GM18867 (cell line): ENCODE measurements at regions not wholly inside any gene's neighbourhood (a gene's known extent, or its start where the extent isn't known, plus 50 kb on each side); places are given as distances from the start of the nearest gene placed in this dataset.
"Not testable (repeated sequence)": the region's sequence is repeated elsewhere in the genome, so short reads cannot be mapped to it uniquely, and the experiment has no call there.

Experiments
- ATAC-seq: cut with Tn5 transposase; IDR thresholded peaks from one replicate; pipeline ENCODE4 v1.9.1; 2021; ENCODE audit warnings: mild to moderate bottlenecking, moderate library complexity; ENCODE audit not compliant: unreplicated experiment

DNA sequence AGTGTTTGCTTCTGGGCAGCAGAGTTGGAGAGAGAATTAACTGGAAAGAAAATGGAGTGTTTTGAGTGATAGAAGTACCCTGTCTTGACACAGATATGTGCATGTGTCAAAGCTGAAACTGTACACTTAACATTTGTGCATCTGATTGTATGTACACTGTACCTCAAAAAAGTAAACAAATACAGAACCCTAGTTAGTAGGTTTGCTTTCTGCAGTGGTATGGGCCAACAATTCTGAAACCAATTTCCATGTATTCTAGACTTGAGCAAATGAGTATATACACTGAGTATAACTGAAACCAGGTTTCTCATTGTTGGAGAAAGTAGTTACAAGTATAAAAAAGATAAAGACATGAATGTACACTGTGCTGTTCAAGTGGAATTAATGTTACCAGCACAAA, 52.4 kb downstream of the ELAPOR2 start:
- ATAC-seq, result no peak

DNA sequence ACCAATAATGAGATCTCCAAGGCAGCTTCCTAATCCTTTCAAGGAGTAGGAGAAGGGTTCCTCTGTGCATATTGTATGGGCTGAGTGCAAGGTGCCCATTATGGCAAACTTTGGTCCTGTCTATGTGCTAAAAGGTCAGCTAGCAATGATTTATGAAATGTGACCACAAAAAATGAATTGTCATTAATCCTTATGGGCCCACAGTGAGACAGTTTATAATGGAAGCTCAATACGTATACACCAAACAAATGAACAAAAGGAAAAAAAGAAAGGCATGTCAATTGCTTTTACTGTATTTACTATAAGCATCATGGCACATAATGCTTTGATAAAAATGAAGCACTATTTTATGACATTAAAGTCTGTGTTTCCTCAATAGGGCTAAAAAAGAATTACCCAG, 54.5 kb downstream of the ELAPOR2 start:
- no peak for ATAC-seq

DNA sequence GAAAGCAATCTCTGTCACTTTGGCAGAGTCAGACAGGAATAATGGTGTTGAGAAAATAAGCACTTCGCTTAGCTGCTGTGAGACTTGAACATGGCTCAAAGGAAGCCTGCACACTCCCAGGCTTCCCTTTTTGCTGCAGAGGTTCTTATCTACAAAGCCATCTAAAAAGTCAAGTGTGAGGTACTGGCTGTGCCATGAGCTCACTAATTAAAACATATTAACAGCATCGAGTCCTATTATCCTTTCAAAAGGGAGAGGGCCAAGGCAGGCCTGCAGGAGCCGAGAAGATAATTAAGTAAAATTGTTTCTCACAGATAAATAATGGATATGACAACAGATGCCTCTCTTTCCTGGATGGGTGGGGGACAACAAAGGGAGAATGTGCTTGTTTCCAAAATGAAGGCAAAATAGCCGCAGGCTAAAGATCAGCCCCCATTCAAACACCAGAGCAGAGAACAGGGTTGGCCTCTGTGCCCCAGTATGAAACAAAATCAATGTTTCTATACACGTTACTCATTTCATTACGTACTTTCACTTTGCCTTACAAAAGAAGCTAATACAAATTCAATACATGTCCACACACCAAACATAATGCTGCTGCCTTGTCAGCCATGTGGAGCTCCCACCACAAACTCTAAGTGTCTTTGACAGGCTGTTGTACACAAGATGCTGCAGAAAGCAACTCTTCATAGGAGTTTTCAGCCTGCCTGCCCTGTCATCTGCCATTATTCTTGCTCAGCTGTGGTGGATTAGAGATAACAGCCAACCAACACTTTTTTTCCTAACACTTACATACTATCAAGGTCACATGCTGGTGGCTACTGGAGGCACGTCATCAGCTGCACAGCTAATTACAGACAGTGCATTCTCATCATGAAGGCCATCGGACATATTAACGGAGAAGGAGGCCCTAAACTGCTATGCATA, 55.3 kb downstream of the ELAPOR2 start:
- peak; percentile 84 for ATAC-seq

DNA sequence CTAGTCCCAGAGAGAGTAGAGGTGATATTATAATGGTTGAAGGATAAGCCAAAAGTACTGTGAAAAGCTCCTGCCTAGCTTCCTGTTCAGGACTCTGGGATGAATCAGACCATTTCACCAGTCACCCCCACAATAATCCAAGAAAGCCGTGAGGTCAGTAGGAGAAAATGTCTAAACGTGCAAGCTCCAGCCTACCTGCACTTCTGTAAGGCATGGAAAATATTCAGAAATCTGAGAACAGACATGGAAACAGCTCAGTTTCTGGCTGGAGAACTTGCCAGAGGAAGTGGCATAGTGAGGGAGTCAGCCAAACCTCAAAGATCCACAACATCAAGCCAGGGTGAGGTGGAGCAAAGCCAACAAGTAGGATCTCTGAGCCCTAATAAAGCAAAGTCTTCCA, 58.2 kb downstream of the ELAPOR2 start:
- no peak for ATAC-seq

DNA sequence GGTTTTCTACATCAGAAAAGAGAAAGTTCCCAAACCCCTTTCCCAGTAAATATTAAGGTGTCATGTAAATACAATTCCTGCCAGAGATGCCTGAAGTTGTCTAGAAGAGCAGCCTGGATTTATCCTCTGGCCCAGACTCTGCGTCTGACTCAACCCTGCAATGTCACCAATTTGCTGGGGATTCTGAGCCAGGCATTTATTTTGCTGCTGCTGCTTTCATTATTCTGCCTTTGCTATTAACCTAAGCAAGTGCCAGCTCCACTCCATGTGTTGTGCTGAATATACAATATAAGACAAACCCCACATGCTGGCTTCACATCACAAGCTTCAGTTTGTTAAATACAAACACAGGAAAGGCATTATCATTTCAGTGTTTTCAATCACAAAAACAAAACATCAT, 59.1 kb downstream of the ELAPOR2 start:
- ATAC-seq, result no peak

DNA sequence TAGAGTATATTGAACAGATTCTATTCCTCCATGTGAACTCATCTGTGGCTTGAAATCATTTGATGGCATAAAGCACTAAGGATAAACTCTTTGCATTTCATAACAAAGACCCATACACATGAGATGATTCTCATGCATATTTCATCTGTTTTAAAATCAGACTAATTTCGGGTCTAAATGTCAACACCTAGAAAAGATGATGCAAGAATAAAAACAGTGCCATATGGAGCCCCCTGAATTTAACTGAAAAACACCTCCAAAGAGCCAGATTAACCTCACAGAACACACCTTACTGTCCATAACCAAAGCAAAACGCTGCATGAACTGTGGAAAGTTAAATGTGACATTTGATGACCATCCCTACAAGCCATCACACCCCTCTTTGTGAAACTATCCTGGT, 59.7 kb downstream of the ELAPOR2 start:
- no peak for ATAC-seq

DNA sequence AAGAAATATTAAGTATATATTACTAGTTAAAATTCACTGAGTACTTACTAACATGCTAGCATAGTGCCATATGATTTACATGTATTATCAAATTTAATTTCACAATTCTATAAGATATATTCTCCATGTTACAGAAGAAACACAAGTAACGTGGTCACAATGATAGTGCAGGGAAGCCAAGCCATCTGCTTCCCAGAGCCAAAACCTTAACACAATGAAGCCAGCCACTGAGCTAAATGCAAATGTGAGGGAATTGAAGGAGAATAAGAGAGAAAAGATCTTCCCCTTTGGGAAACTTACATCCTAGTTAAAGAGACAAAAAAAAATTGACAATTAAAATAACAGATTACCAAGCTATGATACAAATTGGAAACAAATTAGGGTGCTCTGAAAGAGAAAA, 63.6 kb downstream of the ELAPOR2 start:
- no peak for ATAC-seq

DNA sequence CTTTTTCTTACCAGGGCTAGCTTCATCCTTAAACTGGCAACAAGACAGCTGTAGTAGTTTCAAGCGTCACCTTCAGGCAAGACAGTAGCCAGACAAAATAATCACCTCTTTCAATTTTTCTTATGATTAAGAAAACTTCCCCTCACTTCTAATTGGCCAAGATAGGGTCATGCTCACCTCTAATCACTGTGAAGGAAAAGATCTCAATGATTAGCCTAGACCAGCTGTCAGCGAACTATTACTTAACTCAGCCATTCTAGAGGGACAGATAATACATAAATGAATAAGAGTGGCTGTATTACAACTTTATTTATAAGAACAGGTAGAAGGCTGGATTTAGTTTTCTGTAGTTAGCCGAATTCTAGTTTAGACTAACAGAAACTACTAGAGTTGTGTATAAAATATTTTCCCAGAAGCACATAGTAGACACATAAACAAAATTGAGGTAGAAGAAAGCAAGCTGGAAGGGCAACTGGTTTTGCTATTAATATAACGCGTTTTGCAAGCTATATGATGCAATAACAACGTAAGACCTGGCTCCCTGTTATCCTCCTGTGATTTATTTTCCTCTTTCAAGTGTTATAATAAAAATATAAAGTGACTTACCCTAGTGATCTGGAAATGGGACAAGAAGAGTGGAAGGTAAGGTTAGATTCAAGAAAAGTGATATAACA, 64.3 kb downstream of the ELAPOR2 start:
- no peak for ATAC-seq

DNA sequence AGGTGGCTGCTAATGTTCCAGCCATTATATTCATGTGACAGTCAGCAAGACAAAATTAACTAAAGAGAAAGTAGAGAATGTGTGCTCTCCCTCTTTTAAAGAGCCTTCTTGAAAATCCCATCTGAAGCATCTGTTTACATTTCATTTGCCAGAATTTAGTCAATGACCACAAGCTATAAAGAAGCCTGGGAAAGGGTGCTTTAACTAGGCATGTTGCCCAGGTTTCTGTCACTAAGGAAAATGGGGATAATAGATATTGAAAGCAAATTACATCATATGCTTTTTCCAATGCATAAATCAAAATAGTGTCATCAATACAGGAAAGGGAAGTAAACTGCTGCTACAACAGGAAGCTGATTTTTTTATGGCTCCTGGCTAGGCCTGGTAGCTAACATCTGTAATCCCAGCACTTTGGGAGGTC, 67.7 kb downstream of the ELAPOR2 start:
- ATAC-seq, result no peak

DNA sequence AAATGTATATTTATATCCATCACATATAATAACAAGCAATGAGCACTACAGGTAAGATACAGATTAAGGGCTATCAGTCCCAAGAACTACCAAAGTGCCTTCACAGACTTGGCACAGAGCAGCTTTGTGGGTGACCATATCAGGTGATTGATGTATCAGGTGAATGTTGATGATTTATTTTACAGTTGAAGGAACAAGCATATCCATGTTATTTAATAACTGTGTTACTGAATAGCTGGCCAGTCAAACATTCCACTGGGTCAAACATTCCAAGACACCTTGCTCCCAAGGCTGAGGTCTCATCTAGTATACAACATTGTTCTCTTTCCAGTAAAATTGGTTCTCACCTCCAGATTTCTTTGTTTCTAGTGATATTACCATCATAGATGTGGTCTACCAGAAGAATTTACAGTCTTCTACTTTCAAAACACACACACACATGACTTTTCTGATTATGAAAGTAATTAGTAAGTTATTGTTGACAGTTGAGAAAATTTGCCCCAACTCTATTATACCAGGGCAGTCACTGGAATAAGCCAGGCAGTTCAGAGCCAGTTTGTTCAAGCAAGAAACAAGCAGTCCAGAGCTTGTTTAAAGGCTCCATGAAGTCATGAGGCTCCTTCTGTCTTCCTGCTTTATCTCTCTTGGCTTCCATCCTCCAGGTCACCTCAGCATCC, 68.2 kb downstream of the ELAPOR2 start:
- ATAC-seq, result peak; percentile 87

DNA sequence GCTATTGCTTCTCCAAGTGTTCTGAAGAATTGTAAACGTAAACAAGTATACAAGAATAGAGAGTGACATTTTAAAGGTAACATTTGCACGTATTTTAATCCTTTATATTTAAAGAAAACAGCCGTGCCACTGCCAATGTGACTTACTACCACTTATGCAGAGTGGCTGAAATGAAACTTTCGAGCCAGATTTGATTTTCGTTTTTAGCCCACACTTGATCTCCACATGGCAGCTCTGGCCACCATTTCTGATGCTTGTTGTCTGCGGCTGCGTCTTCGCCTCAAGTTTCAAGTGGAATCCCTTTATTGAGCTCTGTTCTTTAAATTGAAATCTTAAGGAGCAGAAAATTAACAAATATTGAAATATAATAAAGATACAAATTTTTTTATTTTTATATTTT, 70.0 kb downstream of the ELAPOR2 start:
- ATAC-seq, result no peak

DNA sequence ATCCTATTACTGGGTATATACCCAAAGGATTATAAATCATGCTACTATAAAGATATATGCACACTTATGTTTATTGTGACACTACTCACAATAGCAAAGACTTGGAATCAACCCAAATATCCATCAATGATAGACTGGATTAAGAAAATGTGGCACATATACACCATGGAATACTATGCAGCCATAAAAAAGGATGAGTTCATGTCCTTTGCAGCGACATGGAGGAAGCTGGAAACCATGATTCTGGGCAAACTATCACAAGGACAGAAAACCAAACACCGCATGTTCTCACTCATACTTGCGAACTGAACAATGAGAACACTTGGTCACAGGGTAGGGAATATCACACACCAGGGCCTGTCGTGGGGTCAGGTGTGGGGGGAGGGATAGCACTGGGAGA, 71.6 kb downstream of the ELAPOR2 start:
- not testable (repeated sequence) for ATAC-seq

DNA sequence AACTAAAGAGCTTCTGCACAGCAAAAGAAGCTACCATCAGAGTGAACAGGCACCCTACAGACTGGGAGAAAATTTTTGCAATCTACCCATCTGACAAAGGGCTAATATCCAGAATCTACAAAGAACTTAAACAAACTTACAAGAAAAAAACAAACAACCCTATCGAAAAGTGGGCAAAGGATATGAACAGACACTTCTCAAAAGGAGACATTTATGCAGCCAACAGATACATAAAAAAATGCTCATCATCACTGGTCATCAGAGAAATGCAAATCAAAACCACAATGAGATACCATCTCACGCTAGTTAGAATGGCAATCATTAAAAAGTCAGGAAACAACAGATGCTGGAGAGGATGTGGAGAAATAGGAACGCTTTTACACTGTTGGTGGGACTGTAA, 72.1 kb downstream of the ELAPOR2 start:
- not testable (repeated sequence) for ATAC-seq

DNA sequence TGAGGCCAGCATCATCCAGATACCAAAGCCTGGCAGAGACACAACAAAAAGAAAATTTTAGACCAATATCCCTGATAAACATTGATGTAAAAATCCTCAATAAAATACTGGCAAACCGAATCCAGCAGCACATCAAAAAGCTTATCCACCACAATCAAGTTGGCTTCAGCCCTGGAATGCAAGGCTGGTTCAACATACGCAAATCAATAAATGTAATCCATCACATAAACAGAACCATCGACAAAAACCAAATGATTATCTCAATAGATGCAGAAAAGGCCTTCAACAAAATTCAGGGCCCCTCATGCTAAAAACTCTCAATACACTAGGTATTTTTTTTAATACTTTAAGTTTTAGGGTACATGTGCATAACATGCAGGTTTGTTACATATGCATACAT, 74.1 kb downstream of the ELAPOR2 start:
- ATAC-seq, result not testable (repeated sequence)

DNA sequence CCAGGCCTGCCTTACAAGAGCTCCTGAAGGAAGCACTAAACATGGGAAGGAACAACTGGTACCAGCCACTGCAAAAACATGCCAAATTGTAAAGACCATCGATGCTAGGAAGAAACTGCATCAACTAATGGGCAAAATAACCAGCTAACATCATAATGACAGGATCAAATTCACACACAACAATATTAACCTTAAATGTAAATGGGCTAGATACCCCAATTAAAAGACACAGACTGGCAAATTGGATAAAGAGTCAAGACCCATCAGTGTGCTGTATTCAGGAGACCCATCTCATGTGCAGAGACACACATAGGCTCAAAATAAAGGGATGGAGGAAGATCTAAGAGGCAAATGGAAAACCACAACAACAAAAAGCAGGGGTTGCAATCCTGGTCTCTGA, 75.8 kb downstream of the ELAPOR2 start:
- not testable (repeated sequence) for ATAC-seq

DNA sequence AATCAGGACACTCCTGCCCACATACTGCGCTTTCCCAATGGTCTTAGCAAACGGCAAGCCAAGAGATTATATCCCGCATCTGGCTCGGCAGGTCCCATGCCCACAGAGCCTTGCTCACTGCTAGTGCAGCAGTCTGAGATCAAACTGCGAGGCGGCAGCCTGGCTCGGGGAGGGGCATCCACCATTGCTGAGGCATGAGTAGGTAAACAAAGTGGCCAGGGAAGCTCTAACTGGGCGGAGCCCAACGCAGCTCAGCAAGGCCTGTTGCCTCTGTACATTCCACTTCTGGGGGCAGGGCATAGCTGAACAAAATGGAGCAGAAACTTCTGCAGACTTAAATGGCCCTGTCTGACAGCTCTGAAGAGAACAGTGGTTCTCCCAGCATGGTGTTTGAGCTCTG, 77.5 kb downstream of the ELAPOR2 start:
- not testable (repeated sequence) for ATAC-seq

DNA sequence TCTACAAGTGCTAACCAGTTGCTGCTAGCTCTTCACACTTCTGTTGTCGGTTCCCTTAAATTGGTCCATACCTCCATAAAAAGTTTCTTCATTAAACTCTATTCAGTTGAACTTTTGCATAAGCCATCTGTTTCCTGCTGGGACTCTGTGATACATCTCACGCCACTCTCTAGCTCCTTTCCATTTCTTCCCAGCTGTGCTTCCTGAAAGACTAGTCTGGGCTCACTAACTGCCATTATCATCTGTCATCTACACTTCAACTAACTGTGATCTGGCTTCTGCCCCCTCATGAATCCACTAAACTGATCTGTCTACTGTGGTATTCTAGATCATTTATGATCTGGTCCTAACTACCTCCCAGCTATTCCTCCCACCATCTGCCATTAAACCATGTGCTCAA, 78.3 kb downstream of the ELAPOR2 start:
- no peak for ATAC-seq

DNA sequence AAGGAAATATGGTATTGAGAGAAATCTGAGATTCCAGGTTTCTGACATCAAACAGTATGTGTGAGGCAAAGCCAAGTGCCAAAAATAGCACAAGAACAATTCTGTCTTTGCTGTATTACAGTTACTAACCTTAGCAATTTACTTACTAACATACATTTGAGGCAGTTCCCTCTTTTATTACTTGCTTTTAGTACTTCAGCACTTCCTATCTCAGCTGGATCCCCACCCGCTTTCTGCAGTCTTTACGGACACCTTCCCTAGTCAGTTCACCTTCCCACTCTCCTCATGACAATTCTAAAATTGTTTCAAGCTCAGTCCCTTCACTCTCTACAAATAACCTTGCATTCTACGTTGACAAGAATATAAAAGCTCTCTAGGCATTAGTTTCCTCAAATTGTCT, 79.2 kb downstream of the ELAPOR2 start:
- no peak for ATAC-seq

DNA sequence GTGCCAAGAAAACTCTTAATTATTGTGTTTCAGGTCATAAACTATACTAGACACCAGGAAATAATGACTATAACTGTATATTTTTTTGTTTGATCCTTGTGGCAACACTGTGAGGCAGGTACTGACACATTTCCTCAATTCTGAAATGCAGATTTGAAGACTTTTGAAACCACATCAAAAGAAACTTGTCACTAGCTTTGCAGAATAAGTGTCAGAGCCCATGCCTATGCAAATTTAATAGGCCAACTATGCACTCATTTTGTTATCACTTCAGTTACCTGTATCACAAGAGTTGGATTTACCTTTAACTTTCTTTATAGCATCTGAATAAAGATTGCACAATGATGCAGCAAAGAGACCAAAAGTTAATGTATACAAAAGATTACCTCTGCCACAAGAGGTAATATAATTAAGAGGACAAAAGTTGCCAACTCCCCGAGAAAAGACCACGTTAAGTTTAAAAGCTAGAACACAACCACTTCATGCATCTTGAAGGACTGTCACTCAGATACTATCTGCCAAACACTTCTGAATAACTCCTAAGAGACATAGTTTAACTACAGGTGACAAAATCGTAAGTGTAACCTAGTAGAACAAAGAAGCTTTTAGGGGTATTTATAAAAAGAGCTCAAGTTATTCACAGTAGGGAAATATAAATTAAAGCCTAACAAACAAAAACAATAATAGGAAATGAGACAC, 80.5 kb downstream of the ELAPOR2 start:
- ATAC-seq, result peak; percentile 97

DNA sequence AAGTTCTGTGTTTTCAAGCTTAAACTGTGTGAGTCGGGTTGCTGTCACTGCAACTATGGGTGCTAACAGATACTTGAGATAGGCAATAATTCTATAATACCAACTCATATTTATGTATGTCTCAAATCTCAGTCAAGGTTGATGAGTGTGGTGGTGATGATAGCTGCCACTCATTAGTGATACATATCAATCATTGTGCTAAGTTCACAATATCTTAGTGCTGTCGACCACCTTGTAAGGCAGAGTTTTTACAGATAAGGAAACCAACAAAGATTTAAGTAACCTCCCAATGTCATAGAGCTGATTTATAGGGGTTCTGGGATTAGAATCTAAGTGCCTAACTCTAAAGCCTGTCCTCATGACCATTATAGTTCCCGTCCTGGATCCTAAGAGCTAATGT, 82.5 kb downstream of the ELAPOR2 start:
- ATAC-seq, result no peak

DNA sequence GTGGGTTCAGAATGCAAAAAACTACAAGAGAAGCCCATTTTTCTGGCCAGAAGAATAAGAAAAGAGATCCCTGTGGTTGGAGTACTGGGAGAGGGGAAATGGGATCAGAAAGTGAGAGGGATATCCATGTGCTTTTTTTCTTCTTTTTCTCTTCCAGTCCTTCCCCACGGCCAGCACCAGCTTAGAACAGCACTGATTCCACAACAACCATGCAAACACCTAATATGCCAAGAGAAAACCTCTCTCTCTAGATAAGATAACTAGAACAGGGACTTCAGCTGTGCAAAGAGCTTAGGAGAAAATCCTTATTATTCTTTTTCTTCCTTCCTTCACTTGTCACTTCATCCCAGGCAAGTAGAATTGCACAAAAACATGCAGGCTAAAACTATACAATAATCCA, 83.5 kb downstream of the ELAPOR2 start:
- ATAC-seq, result no peak
